ENCODE measurements at regions not wholly inside any gene's neighbourhood (a gene's known extent, or its start where the extent isn't known, plus 50 kb on each side); places are given as distances from the start of the nearest gene placed in this dataset.

GRCh38 chr22:49368976-49369725 is 458.5 kb downstream of the BRD1 start:
- Histone ChIP-seq H3K9me3 (no peaks in the 10 kb centered on the region), H3K4me3 (peak overlapping the region in 4 of 8 donors; percentile 7 to 51 (median 24)), H3K36me3 (no peaks in the 10 kb centered on the region), H3K4me1 (peaks cover 0 to 15% (median 5%) of the 10 kb centered on the region in 6 donors), H3K27me3 (replicated peaks in 1 of 7) (peaks cover 0 to 60% (median 0%) of the 10 kb centered on the region in 7 donors), H3K27ac (peak overlapping the region in 6 of 8 donors; percentile 22 to 74 (median 58))
- 37 to 51% (median 48%) methylated on average over 34 to 41 of the region's 41 CpGs for WGBS, 5 donors
- intact Hi-C loops (cut with DNase I; ENCODE audit: low total_unique reads), result no loop called here
- peak; percentile 84 for DNase-seq
- TF ChIP-seq POLR2A (IDR thresholded peaks at IDR 0.05) (no peak), CTCF (IDR thresholded peaks at IDR 0.05 in 8 of 11, conservative IDR thresholded peaks at IDR 0.05 in 3 of 11) (no peak), POLR2AphosphoS5 (IDR thresholded peaks at IDR 0.05) (peak; percentile 73 to 85 (median 82))

GRCh38 chr22:49368221-49368975 is 459.3 kb downstream of the BRD1 start:
- Histone ChIP-seq H3K4me1 (peaks cover 0 to 15% (median 5%) of the 10 kb centered on the region in 6 donors), H3K27ac (peak overlapping the region in 6 of 8 donors; percentile 22 to 74 (median 58)), H3K9me3 (no peaks in the 10 kb centered on the region), H3K36me3 (no peaks in the 10 kb centered on the region), H3K4me3 (peak overlapping the region in 4 of 8 donors; percentile 7 to 51 (median 24)), H3K27me3 (replicated peaks in 1 of 7) (peaks cover 0 to 56% (median 0%) of the 10 kb centered on the region in 7 donors)
- no peak for TF ChIP-seq POLR2A (IDR thresholded peaks at IDR 0.05)
- TF ChIP-seq POLR2AphosphoS5 (IDR thresholded peaks at IDR 0.05), result no peak
- TF ChIP-seq CTCF (IDR thresholded peaks at IDR 0.05 in 8 of 11, conservative IDR thresholded peaks at IDR 0.05 in 3 of 11), result no peak
- intact Hi-C loops (cut with DNase I; ENCODE audit: low total_unique reads), result no loop called here
- WGBS, 5 donors, result 83 to 86% (median 85%) methylated on average over 10 to 19 of the region's 19 CpGs
- DNase-seq, result peak; percentile 54

GRCh38 chr22:49367041-49367697 is 460.5 kb downstream of the BRD1 start:
- TF ChIP-seq CTCF (IDR thresholded peaks at IDR 0.05 in 8 of 11, conservative IDR thresholded peaks at IDR 0.05 in 3 of 11) (no peak), POLR2AphosphoS5 (IDR thresholded peaks at IDR 0.05) (no peak)
- H3K9me3 ChIP-seq, result no peaks in the 10 kb centered on the region
- no peak overlapping the region for H3K4me3 ChIP-seq
- peaks cover 0 to 44% (median 0%) of the 10 kb centered on the region in 7 donors for H3K27me3 ChIP-seq (replicated peaks in 1 of 7)
- peaks cover 0 to 15% (median 5%) of the 10 kb centered on the region in 6 donors for H3K4me1 ChIP-seq
- intact Hi-C loops (cut with DNase I; ENCODE audit: low total_unique reads), result no loop called here
- 74 to 85% (median 76%) methylated on average over 10 of the region's 10 CpGs for WGBS, 5 donors
- H3K27ac ChIP-seq, result no peak overlapping the region
- no peaks in the 10 kb centered on the region for H3K36me3 ChIP-seq
- peak; percentile 44 for DNase-seq

Measured in spleen (tissue), 11 donors.